GM19043 (cell line): ENCODE measurements at regions not wholly inside any gene's neighbourhood (a gene's known extent, or its start where the extent isn't known, plus 50 kb on each side); places are given as distances from the start of the nearest gene placed in this dataset.
"Not testable (repeated sequence)": the region's sequence is repeated elsewhere in the genome, so short reads cannot be mapped to it uniquely, and the experiment has no call there.

Source experiments
- ATAC-seq: cut with Tn5 transposase; IDR thresholded peaks from one replicate; pipeline ENCODE4 v1.9.1; 2021; ENCODE audit warnings: low read depth; ENCODE audit not compliant: unreplicated experiment

DNA sequence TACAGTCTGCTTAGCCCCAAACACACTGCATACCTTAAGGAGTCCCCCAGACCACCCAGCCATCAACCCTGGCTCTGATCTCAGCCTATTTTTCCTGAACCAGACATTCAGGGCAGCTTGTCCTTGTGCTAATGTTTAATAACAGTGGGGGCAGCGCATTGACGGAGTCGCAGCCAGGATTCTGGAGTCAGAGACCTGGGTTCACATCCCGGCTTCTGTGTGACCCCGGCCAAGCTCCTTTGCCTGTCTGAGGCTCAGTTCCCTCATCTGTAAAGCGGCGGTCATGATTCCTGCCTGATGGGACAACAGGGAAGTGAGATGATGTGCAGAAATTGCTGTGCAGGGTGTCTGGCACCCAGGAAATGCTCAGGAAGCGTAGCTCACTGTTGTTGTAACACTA, 63.1 kb downstream of the MATN1 start:
- ATAC-seq, result no peak

DNA sequence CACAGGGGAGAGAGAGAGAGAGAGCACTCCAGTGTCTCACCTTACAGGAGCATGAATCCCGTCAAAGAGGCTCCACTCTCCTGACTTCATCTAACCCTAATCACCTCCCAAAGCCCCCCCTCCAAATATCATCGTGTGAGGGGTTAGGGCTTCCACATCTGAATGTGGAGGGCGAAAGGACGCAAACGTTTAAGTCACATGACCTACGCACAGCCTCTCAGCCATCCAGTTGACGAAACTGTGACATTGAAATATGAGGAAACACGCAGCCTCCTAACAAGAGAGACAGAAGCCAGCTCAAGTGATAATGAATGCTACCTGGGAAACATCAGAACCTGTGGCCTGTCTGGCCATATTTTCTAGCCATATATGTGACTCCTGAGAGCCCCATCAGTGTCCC, 63.7 kb downstream of the MATN1 start:
- no peak for ATAC-seq

DNA sequence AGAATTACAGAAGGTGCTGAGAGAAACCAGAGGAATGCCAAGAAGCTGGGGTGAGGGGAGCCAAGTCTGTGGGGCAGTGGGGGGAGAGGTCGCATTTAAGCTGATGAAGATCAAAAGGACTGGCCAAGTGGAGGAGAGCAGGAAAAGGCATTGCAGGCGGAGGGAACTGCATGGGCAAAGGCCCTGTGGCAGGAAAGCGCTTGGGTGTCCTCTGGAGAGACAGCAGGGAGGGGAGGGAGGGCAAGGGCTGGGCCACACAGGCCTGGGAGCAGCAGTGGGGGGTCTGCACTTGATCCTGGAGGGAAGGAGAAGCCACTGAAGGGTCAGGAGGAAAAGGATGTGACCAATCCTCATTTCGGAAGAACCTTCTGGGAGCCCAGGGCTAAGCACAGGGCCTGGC, 65.0 kb downstream of the MATN1 start:
- not testable (repeated sequence) for ATAC-seq

DNA sequence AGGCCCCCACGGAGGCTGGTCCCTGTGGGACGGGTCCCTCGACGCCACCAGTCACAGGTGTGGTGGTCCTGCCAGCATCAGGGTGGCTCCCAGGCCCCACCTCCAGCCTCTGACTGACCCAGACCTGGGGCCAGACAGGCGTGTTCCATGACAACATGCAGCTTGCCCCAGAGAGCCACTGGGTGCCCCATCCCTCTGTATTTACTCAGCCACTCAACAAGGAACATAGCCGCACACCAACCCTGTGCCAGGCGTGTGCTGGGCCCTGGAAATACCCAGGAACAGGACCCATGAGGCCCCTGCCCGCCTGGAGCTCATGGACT, 65.4 kb downstream of the MATN1 start:
- ATAC-seq, result no peak

DNA sequence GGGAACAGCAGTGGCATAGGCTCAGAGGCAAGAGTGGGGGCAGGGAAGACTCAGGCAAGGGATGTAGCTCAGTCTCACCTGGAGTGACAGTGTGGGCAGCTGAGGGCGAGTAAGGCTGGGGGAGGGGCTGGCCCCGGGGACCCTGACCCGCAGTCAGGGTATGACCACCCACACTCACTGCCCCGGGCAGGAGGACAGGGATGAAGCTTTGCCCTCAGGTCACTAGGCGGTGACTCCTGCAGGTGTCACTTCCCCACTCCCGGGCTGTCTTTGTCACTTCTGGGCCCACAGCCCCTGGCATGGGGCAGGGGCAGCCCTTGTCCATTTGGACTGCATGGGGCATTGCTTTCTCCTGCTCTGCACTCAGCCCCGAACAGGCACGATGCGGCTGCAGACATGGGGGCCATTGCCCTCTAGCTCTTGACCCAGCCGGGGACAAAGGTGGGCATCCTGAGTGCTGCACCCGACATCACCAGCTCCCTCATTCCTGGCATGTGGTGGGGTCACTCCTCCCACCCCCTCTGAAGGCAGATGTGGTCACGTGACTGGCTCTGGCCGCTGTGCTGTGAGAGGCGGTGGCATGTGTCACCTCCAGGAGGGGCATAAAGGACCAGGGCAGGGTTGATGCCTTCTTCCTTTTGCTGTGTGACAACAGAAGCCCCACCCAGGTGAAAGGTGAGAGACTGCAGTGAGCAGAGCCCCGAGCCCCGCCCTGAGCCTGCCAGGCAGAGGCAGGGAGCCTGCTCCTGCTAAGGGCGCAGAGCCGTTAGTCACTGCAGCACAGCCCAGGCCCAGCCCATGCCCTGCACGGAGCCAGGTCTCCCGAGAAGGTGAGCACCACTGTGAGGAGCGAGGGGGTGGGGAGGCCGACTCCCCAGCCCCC, 66.0 kb downstream of the MATN1 start:
- ATAC-seq, result no peak

DNA sequence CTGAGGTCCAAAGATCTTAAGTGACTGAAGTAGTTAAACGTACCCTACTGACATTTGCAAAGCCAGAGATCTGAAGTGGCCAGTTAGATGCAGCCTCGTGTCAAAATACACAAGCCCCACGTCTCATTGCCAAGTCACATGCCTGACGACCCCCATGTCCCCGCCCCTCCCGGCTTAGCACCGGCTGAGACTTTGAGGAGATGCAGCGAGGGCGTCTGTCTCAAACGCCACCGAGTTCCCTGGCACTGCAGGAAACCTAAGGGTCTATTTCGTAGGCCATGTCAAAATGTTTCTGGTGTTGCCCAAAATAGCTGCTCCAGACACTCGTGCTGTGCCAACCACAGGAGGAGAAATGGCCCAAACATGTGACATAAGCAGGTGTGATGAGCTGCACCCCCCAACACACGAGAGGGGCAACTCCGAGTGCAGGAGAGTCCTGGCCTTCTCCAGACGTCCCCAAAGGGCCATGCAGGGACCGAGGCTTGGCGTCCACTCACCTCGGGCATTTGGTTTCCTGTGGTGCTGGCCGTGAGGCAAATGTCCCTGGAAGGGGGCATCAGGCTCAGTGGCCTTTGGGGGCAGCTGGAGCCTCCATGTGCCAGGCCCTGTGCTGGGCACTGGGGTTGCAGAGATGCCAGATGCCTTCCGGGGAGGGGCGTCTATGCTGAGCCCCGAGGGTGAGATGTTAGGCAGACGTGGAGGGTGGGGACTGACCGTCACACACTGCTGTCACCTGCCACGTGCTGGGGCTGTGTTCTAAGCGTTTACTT, 67.0 kb downstream of the MATN1 start:
- ATAC-seq, result no peak

DNA sequence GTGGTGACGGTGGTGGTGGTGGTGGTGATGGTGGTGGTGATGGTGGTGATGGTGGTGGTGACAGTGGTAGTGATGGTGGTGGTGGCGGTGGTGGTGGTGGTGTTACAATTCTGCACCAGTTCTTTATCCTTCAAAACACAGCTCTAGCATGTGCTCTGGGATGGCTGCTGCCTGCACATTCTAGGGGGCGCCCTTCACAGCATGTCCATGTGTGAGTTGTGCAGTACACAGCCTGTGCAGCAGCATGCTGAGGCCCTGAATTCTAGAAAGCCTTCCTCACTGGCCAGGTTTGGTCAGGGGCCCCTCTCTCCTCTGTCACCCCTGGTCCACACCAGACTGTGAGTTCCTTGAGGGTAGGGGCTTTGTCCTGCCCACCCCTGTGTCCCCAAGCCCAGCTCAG, 67.7 kb downstream of the MATN1 start:
- no peak for ATAC-seq

DNA sequence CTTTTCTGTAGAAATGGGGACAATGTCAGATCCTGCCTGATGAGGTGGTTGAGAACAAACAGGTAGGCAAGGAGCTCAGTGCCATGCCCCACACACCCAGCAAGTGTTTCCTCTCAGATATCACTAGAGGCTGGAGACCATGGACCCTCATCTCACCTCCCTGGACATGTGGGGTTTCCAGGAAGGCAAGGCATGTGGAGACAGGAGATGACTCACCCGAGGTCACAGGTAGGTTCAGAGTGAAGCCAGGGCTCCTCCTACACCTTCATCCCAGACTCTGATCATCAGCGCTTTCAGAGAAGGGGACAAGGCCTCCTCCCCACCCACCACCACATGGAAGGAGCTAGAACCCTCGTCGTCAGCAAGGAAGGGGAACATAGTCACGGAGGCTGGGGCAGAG, 69.2 kb downstream of the MATN1 start:
- ATAC-seq, result no peak

DNA sequence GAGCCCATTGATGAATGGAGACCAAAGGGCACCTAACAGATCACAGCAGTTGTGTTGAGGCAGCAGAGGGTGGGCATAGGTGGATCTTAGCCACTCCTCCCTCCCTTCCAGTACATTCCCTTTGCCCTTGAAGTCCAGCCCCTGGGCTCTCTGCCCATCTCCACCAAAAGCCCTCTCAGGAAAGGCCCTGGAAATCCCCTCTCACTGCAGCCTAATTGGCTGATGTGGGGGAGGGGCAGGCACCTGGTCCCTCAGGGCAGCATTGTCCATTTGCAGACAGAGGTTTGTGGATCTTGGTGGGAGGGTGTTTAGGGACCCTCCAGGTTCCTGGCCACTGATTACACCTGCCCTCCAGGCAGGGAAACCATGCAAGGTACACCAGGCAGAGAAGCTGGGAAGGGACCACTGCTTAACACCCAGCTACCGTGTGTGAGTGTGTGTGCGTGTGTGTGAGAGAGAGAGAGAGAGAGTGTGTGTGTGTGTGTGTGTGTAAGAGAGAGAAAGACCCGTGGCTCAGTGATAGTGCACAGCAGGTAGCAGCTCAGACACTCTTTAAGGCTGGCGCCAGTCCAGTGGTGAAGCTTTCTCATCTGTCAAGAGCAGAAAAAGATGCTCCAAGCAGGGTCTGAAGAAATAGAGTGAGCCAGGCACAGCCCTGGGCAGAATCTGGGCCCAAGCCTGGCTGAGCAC, 71.1 kb downstream of the MATN1 start:
- ATAC-seq, result no peak

DNA sequence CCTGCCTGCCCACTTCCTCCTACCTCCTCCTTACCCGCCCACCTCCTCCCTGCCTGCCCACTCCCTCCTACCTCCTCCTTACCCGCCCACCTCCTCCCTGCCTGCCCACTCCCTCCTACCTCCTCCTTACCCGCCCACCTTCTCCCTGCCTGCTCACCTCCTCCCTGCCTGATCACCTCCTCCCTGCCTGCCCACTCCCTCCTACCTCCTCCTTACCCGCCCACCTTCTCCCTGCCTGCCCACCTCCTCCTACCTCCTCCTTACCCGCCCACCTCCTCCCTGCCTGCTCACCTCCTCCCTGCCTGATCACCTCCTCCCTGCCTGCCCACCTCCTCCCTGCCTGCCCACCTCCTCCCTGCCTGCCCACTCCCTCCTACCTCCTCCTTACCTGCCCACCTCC, 72.0 kb downstream of the MATN1 start:
- ATAC-seq, result not testable (repeated sequence)

DNA sequence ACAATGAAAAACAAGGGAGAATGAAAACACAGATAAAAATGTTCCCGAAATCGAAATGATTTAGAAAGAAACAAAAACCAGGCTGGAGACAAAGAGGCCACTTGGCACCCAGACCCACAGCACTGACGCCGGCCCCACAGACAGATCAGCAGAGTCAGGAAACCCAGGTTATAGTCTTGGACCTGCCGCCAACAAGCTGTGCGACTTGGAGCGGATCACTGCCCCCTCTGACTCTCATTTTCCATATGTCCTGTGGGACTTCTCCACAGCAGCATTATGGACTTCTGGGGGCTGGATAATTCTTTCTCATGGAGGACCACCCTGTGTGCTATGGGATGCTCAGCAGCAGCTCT, 72.4 kb downstream of the MATN1 start:
- no peak for ATAC-seq

DNA sequence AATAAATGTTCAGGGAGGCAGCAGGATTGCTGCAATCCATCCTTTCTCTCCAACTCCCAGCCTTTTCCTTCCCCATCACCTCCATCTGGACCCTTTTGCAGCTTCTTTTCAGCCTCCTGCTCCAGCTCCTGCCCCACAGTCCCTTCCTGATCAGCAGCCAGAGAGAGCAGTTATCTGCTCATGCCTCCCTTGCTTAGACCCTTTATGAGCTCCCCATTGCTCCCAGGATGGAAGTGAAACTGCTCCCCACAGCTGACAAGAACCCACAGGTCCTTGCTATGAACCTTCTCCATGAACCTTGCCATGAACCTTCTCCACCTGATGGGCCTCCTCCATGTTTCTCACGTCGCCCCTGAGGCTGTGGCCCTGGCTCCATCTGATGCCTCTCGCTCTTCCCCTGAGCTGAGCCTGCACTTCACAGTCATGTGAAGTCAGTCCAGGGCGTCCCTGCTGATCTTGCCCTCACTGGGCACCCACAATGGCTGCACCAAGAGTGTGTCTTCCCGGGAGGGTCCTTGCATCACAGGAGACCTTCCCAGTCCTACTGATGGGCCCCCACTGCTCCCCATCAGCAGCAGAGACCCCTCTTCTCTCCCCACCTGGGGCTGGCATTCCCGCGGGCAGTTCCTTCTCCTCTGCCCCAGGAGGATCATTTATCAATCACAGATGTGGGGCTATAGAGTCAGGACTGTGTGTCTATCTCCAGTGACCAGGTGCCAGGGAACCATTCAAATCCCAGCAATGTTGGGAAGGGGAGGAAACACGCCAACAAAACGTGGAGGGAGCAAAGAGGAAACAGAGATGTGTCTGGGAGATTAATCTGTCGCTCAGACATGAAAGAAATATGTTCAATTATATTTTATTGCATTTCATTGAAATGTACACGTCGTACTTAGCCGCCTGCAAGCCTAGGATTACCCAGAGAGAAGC, 73.1 kb downstream of the MATN1 start:
- no peak for ATAC-seq

DNA sequence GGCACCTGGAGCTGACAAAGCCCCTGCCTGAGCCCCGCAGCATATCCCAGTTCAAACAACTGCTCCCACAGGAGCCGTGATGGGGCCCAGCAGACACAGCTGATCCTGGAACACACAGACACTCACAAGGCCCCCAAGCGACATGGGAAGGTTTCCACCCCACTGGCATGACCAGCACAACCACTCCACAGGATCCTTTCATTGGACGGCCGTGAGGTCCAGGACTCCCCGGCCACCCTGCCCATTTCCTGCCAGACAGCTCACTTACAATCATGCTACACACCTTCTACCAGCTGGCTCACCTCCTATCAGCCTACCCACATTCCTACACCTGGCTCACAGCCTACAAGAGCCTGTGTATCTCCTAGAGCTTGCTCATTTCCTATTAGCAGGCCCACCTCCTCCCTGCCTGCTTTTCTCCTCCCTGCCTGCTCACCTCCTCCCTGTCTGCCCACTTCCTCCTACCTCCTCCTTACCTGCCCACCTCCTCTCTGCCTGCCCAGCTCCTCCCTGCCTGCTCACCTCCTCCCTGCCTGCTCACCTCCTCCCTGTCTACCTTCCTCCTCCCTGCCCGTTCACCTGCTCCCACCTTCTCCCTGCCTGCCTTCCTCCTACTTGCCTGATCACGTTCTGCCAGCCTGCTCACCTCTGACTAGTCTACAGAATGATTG, 73.9 kb downstream of the MATN1 start:
- ATAC-seq, result no peak

DNA sequence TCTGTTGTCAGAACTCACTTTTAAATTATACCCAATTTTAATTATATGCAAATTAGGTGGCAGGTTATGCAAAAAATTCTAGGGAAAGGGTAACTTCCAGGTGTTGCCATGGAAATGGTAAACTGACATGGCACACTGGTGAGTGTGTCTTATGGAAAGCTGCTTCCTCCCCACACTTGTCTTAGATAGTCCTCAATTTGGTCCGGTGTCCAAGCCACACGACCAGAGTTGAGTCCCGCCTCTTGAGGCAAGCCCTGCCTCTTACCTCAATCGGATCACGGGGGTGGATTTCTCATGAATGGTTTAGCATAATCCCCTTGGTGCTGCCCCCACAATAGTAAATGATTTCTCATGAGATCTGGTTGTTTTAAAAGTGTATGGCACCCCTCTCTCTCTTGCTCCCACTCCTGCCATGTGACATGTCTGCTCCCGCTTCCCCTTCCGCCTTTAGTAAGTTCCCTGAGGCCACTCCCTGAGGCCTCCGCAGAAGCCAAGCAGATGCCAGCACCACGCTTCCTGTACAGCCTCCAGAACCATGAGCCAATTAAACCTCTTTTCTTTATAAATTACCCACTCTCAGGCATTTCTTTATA, 74.9 kb downstream of the MATN1 start:
- ATAC-seq, result no peak

DNA sequence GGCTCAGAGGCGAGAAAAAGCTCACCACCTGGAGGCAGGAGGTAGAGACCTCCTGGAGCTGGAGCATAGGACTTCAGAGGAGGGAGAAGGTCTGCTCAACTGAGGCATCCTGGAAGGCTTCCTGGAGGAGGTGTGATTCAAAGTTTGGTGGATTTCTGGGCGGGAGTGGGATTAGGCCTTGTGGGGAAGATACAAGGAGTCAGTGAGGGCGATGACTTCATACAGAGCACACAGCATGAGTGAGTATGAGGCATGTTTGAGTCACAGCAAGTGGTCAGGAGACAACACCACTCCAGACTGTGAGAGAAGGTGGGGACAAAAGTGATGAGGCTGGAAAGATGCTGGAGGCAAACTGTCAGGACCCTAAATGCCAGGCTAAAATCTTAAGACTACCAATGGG, 77.6 kb downstream of the MATN1 start:
- no peak for ATAC-seq

DNA sequence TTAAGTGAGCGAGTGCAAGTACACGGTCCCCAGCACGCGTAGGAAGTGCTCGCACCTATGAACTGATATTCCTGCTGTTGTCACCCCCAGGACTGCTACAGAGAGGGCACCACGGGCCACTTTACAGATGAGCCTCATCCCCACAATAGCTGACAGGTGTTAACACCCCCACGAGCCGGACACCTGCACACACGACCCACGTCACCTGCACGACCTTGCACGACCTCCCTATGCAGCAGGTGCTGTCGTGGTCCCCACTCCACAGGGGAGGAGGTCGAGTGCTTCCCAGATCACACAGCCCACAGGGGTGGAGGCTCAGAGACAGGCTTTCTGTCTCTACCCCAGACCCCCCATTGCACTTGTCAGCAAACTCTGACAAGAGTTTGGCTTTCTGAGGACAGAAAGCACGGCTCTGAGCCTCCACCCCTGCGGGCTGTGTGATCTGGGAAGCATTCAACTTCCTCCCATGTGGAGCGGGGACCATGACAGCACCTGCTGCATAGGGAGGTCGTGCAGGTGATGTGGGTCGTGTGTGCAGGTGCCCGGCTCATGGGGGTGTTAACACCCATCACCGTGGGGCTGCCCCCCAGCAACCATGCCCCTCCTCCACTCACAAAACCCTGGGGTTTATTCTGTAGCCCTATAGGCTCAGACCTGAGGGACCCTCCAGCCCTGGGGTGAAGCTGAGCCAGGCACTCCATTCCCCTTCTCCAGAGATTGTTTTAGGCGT, 80.8 kb downstream of the MATN1 start:
- no peak for ATAC-seq

DNA sequence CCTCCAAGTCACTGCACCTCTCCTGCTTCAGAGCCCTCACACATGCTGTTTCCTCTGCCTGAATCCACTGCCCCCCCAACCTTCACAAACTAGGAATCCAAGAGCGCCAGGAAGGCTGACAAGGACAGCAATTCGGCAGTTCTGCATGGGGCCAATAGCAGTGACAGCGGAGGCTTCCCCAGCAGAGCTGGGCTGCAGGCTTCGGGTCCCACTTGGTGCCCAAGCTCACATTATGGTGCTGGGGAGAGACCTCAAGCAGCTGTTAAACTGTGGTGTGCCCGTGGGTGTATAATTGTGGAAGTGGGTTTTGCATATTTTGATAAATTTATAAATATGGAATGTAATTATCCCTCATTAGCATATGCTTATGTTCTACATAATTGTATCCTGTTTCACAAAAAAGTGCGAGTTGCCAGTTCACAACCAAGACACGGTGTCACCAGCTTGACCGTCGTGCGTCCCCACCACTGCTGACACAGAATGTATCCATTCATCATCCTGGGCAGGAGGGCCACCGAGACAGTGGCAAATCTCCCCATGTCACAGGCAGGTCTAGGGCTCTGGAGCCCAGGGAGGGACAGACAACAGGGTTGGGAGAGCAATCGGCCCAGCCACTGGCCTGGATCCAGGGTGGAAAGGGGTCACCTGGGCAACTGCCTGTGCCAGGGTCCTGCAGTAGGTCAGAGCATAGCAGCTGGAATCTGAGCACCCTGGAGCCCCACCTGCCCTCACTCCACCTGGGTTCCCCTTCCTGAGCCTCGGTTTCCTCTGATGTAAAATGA, 81.6 kb downstream of the MATN1 start:
- no peak for ATAC-seq

DNA sequence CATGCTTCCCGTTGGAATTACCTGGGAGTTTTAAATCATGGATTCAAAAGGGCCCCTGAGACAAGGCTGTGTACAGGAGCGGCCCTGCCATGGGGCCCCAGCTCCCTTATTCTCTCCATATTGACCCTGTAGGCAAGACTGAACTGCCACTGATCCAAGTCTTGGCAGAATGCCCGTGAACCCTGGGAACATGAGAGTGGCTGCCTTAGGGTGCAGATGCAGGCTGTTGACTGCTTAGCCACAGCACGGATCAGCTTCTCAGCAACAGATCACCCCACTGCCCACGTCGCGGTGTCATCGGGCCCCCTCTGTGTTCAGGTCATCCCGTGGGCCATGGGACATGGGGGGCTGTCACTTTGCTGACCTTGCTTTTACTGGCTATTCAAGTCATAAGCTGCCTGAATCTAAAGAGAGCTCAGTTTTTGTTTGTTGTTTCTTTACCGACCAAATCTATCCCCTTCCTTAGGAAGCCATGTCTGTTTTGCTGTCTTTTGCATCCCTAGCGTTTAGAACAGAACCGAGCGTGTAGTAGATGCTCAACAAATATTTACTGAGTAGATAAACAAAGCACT, 83.4 kb downstream of the MATN1 start:
- ATAC-seq, result no peak
